Kidney epithelial cell (primary cell): ENCODE measurements at regions not wholly inside any gene's neighbourhood (a gene's known extent, or its start where the extent isn't known, plus 50 kb on each side); places are given as distances from the start of the nearest gene placed in this dataset.

Experiments used
- DNase-seq: peaks from one replicate; pipeline ENCODE4 v3.0.0-alpha.2; 2010; ENCODE audit warnings: low read depth
- H3K27me3 ChIP-seq: 2 replicates; pipeline ENCODE4 v1.6.0; 2011; ENCODE audit warnings: low read length; ENCODE audit not compliant: control insufficient read depth, insufficient read depth
- H3K36me3 ChIP-seq: 2 replicates; pipeline ENCODE4 v1.5.1; 2011; ENCODE audit warnings: low read length; ENCODE audit not compliant: control insufficient read depth, insufficient read depth
- H3K4me3 ChIP-seq: 2 replicates; pipeline ENCODE4 v1.5.1; 2011; ENCODE audit warnings: low read depth, mild to moderate bottlenecking, control low read depth, low read length
- CTCF ChIP-seq: IDR thresholded peaks from 2 replicates; pipeline ENCODE4 v1.5.1; 2011; ENCODE audit warnings: mild to moderate bottlenecking, moderate library complexity, low read length, control low read depth, inconsistent platforms; ENCODE audit not compliant: insufficient read depth, poor library complexity, severe bottlenecking

- Histone ChIP-seq H3K36me3 (no peaks in the 10 kb centered on the region), H3K4me3 (no peak overlapping the region), H3K27me3 (no peaks in the 10 kb centered on the region)
- DNase-seq: no peak
- no peak for TF ChIP-seq CTCF
Measured at GRCh38 chr14:76678244-76678800, 82.9 kb upstream of the VASH1 start.

DNA sequence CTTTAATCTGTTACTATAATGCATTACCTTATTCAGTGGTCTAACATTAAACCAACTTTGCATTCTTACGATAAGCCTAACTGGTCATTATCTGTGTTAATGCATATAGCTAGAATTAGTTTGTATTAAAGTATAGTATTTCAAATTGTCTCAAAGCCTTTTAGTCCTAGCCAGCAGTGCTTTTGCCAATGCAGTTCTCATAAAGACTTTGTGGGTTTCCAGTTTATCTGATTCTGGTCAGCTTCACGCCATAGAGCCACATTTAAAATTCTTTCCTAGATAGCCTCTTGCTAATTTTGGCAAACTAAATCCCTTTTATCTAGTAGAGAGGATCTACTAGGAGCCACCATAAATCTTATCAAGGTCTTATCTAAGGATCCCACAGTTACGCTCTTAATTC lies 78.9 kb upstream of the VASH1 start:
- no peaks in the 10 kb centered on the region for H3K27me3 ChIP-seq
- TF ChIP-seq CTCF: no peak
- H3K4me3 ChIP-seq: no peak overlapping the region
- no peak for DNase-seq
- H3K36me3 ChIP-seq: no peaks in the 10 kb centered on the region

GRCh38 chr14:76686646-76687045 lies 74.6 kb upstream of the VASH1 start:
- no peak for TF ChIP-seq CTCF
- no peak for DNase-seq
- H3K36me3 ChIP-seq: no peaks in the 10 kb centered on the region
- no peak overlapping the region for H3K4me3 ChIP-seq
- no peaks in the 10 kb centered on the region for H3K27me3 ChIP-seq

DNA sequence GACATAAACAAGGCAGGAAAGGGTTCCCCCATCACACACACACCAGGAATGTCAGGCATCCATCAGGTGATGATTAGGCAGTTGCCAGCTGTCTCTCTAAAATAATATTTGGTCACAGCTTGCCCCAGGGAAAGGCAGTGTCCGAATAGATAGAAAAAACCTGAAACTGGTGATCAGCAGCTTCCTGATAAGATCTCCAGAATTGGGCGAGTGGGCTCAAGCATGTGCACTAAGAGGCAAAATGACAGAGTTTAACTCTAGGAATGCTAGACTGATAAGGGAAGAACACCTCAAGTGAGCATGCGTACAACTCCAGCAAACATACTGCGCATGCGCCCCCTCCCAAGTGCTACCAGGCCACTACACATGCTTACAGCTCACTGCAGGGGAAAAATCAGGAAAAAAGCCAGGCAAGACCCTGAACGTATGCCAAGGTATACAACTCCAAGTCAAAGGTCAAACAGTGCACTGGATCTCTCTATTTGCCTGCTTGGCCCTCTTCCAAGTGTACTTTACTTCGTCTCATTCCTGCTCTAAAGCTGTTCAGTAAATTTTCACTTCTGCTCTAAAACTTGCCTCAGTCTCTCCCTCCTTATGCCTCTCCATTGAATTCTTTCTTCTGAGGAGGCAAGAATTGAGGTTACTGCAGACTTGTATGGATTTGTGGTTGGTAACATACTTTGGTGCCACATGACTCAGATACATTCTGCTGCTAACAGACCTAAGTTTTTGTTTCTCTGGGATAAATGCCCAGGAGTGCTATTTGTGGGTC lies 73.5 kb upstream of the VASH1 start:
- DNase-seq: no peak
- no peaks in the 10 kb centered on the region for H3K36me3 ChIP-seq
- no peak for TF ChIP-seq CTCF
- H3K27me3 ChIP-seq: no peaks in the 10 kb centered on the region
- H3K4me3 ChIP-seq: no peak overlapping the region

GRCh38 chr14:76688383-76688671 lies 72.9 kb upstream of the VASH1 start:
- no peak for TF ChIP-seq CTCF
- Histone ChIP-seq H3K27me3 (no peaks in the 10 kb centered on the region), H3K4me3 (no peak overlapping the region), H3K36me3 (no peaks in the 10 kb centered on the region)
- no peak for DNase-seq
